Activated naive CD4-positive, alpha-beta T cell treated with anti-CD3 and anti-CD28 coated beads, Interleukin-2, amount 50 U/mL, for 16 hours (primary cell): ENCODE measurements at regions not wholly inside any gene's neighbourhood (a gene's known extent, or its start where the extent isn't known, plus 50 kb on each side); places are given as distances from the start of the nearest gene placed in this dataset.

ENCODE experiments used
- DNase-seq: peaks from one replicate; pipeline ENCODE4 v3.0.0-alpha.2; 2020

- no peak for DNase-seq
Observed at GRCh38 chr20:40738976-40739375, 49.9 kb upstream of the MAFB start.

- no peak for DNase-seq
Observed at GRCh38 chr20:40739841-40740240, 50.8 kb upstream of the MAFB start.

DNA sequence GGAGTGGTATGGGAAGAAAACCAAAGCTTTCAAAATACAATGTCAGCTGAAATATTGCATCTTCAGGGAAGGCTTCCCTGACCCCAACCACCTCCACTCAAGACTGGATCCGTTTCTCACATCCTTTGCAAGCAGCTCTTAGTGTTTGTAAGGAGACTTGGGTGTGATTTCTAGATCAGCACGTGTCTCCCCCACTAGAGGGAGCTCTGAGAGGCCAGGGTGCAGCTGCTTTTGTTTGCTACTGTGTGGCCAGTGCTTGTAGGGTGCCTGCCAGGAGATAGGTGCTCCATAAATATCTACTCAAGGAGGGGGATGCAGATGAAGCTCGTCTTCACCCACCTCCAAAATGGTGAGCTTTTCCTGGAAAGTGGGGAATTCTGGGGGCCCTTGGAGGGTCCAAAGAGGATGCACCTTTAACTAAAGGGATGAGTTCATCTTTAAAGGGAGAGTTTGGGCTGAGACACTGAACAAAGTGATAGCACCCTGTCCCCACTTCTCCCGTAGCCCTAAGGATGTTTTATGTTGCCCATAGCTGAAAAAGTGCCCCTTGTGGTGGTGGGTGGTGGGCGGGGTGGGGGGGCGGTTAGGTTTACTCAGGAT lies 52.6 kb upstream of the MAFB start:
- no peak for DNase-seq

GRCh38 chr20:40743141-40743775 lies 54.2 kb upstream of the MAFB start:
- no peak for DNase-seq

- DNase-seq = no peak
Observed at GRCh38 chr20:40744072-40744817, 55.2 kb upstream of the MAFB start.

DNA sequence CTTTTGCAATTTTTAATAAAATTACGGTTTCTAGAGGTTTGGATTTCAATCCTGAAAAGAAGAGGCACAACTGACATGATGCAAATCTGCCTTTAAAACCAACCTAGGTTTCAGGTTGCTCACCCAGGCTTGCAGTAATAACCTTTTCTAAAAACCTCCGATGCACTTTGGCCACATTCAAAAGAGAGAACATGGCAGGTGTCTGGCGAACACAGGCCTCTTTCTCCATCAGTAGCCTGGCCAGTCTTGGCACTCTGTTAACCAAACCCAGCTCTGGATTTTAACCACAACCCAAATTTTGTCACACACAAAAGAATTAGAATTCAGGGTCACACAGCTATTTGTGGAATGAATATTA lies 55.8 kb upstream of the MAFB start:
- no peak for DNase-seq

- DNase-seq = no peak
Observed at GRCh38 chr20:40746251-40746650, 57.2 kb upstream of the MAFB start.

DNA sequence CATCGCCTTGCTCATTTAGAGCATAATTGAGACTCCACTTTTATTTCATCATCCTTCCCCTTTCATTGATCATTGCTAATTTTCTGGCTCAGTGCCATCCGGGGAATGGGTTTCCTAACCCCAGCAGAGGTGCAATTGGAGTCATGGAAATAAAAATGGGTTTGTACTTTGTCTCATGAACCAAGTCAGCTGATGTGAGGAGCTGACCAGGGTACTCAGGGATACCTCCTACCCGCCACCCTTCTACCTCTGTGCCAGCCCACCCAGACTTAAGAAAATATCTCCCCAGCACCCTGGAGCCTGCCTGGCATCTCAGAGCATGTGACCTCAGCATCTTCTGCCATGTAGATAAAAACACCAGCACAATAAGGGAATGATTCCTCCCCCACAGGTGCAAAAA lies 59.1 kb upstream of the MAFB start:
- DNase-seq = no peak

GRCh38 chr20:40749985-40750506 lies 61.0 kb upstream of the MAFB start:
- no peak for DNase-seq

DNA sequence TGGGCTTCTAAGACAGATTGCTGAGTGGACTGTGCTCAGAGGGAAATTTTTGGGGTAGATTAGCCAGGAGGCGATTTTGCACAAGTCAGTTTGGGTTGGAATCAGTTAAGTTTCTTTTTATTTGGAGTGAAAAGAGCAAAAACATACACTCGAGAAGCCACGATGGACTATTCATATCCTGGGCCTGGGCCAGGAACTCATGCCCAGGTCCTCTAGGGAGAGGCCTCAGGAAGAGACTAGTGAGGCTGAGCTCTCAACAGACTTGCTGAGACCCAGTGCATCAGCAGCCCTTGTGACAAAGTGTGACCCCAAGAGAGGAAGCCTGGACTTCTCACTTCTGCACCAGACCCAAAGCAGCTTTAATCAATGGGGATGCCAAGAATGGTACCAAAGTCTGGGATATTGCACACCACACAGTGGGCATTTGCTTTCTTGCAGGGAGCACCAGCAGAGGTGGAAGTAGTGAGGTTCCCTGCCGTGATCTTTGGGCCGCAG lies 61.6 kb upstream of the MAFB start:
- no peak for DNase-seq

- DNase-seq = no peak
Observed at GRCh38 chr20:40753472-40753871, 64.4 kb upstream of the MAFB start.

- no peak for DNase-seq
Observed at GRCh38 chr20:40754339-40754943, 65.4 kb upstream of the MAFB start.

GRCh38 chr20:40757087-40757486 lies 68.1 kb upstream of the MAFB start:
- no peak for DNase-seq

DNA sequence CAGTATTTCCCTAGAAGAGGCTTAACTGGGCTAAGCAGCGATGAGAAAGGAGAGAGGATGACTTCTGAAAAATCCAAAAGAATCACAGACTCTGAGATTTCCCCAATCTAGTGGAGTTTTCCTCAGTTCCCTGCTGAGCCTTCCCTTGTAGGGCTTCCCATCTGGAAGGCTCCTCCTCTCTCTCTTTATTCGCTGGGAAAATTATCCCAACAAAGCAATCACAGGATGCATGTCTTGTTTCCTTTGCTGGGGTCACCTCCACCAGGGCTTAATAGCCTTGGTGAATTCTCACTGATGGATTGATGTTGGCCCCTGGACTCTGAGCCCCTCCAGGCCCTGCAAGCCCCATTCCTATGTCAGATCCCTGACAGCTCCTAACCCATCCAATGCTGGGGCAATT lies 69.8 kb upstream of the MAFB start:
- DNase-seq = no peak

DNA sequence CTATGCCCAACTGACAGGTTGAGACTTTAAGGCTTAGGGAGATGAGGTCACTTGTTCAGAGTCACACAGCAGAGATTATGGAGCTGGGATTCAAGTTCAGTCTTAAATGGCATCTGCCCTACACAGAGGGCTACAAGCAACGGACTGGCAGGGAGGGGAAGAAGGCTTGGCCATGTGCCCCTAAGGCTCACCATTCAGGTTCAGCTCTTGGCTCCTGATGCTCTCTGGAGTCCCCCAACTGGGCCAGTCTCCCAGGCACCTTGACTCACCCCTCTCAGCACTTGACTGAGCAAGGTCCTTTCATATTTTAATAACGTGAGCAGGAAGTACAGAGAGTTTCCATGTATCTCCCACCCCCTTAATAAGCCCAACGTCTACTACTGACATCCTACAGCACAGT lies 71.4 kb upstream of the MAFB start:
- DNase-seq = no peak

- no peak for DNase-seq
Observed at GRCh38 chr20:40763646-40764295, 74.7 kb upstream of the MAFB start.

GRCh38 chr20:40765814-40766480 lies 76.9 kb upstream of the MAFB start:
- DNase-seq = no peak

- DNase-seq = no peak
Observed at GRCh38 chr20:40766790-40767614, 78.0 kb upstream of the MAFB start.

DNA sequence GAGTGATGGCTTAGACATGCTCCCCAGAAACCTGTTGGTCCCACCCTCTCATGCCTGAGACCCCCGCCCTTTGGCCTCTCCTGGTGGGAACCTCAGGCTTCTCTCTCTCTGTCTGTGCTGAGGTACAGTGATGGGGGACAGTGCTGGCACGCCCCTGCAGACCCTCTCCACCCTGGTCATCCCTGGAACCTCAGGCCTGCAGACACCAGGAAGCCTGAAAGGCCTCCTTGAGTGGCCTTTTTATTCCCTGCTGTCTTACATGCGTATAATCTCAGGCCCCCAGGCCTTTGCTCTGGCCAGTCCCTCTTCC lies 78.5 kb upstream of the MAFB start:
- DNase-seq = no peak

DNA sequence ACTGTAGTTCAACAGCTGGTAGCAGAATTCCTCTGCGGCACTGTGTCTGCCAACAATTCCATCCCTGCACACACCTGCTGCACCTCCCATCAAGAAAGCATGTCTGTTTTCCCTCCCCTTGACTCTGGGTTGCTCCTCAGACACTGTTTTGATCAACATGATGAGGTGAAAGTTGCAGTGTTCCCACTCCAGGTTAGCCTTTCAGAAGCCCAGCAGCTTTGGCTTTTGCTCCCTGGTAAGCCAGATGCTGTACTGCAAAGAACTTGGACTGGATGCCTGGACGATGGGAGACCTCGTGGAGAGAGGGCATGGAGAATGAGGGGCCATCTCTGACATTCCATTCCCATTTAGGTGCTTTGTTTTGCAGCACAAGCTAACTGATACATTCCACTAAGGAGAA lies 79.1 kb upstream of the MAFB start:
- DNase-seq = no peak

GRCh38 chr20:40769677-40770285 lies 80.7 kb upstream of the MAFB start:
- no peak for DNase-seq
